ENCODE measurements at regions not wholly inside any gene's neighbourhood (a gene's known extent, or its start where the extent isn't known, plus 50 kb on each side); places are given as distances from the start of the nearest gene placed in this dataset.

DNA sequence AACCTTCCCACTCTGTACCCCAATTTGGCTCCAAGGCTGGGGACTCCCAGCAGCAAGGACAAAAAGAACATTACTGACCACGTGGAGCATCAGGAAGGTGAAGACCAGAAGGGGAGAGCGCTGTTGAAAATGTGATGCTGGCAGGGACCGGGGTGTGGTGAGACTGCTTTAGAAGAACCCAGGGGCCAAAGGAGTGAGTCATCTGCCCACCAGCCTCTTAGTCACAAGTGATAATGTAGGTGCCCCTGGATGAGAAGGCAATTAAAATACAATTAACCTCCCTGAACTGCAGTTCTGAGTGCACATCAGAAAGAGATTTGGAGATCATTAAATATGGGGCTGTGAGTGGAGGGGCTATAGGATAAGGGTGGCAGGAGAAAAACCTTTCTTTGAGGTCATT, 366.6 kb upstream of the CCL2 start:
- Histone ChIP-seq H3K9ac (ENCODE audit: insufficient read depth, low read length) (no peak overlapping the region), H4K20me1 (ENCODE audit: control insufficient read depth, extremely low read depth, insufficient read depth, low read length) (no peaks in the 10 kb centered on the region), H3K27me3 (ENCODE audit: control insufficient read depth, insufficient read depth, low read length) (no peaks in the 10 kb centered on the region), H3K36me3 (ENCODE audit: control insufficient read depth, insufficient read depth, low read length) (no peaks in the 10 kb centered on the region), H3K4me2 (ENCODE audit: extremely low read depth, insufficient read depth, low read length) (no peak overlapping the region), H3K27ac (ENCODE audit: insufficient read depth, low read length) (no peak overlapping the region), H3K4me1 (ENCODE audit: control insufficient read depth, extremely low read depth, insufficient read depth, low read length) (no peaks in the 10 kb centered on the region), H3K9me3 (ENCODE audit: control insufficient read depth, insufficient read depth, low read depth, low read length) (no peaks in the 10 kb centered on the region), H3K4me3 (replicated peaks in 1 of 4; ENCODE audit: control extremely low read depth in 1 of 4, insufficient read depth in 1 of 4, low read depth in 3 of 4, low read length in 4 of 4) (no peak overlapping the region), H3K79me2 (ENCODE audit: control insufficient read depth, insufficient read depth, low read length) (no peaks in the 10 kb centered on the region), H2AFZ (ENCODE audit: low read length) (no peak overlapping the region)
- peak in 1 of 2 donors; percentile 52 for DNase-seq (ENCODE audit: low read depth in 2 of 2)
- TF ChIP-seq EZH2 (IDR thresholded peaks at IDR 0.05; ENCODE audit: low read length, missing control alignments), result no peak
- TF ChIP-seq, protein P1, sequence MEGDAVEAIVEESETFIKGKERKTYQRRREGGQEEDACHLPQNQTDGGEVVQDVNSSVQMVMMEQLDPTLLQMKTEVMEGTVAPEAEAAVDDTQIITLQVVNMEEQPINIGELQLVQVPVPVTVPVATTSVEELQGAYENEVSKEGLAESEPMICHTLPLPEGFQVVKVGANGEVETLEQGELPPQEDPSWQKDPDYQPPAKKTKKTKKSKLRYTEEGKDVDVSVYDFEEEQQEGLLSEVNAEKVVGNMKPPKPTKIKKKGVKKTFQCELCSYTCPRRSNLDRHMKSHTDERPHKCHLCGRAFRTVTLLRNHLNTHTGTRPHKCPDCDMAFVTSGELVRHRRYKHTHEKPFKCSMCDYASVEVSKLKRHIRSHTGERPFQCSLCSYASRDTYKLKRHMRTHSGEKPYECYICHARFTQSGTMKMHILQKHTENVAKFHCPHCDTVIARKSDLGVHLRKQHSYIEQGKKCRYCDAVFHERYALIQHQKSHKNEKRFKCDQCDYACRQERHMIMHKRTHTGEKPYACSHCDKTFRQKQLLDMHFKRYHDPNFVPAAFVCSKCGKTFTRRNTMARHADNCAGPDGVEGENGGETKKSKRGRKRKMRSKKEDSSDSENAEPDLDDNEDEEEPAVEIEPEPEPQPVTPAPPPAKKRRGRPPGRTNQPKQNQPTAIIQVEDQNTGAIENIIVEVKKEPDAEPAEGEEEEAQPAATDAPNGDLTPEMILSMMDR (conservative IDR thresholded peaks at IDR 0.05 in 1 of 2, IDR thresholded peaks at IDR 0.05 in 1 of 2; ENCODE audit: low read depth in 1 of 2, low read length in 2 of 2), result no peak

DNA sequence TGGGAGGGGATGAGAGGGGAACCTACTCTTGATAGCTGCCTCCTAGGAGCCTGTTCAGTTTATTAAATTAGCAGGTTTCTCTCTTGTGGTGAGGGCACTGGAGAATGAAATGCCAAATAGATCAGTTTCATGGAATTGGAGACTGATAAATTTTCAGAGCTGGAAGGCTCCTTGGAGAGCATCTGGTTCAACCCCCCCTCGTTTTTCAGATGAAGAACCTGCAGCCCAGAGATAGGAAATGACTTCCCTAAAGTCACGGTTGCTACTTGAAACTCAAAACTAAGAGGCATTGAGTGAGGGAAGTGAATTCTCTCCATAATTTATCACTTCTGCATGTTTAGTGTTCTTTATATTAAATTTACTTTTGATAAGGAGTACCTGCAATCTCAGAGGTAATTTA, 366.0 kb upstream of the CCL2 start:
- Histone ChIP-seq H3K9me3 (ENCODE audit: control insufficient read depth, insufficient read depth, low read depth, low read length) (no peaks in the 10 kb centered on the region), H3K27me3 (ENCODE audit: control insufficient read depth, insufficient read depth, low read length) (no peaks in the 10 kb centered on the region), H3K4me2 (ENCODE audit: extremely low read depth, insufficient read depth, low read length) (no peak overlapping the region), H3K27ac (ENCODE audit: insufficient read depth, low read length) (no peak overlapping the region), H3K9ac (ENCODE audit: insufficient read depth, low read length) (no peak overlapping the region), H2AFZ (ENCODE audit: low read length) (no peak overlapping the region), H3K4me1 (ENCODE audit: control insufficient read depth, extremely low read depth, insufficient read depth, low read length) (no peaks in the 10 kb centered on the region), H3K4me3 (replicated peaks in 1 of 4; ENCODE audit: control extremely low read depth in 1 of 4, insufficient read depth in 1 of 4, low read depth in 3 of 4, low read length in 4 of 4) (no peak overlapping the region), H3K36me3 (ENCODE audit: control insufficient read depth, insufficient read depth, low read length) (no peaks in the 10 kb centered on the region), H3K79me2 (ENCODE audit: control insufficient read depth, insufficient read depth, low read length) (no peaks in the 10 kb centered on the region), H4K20me1 (ENCODE audit: control insufficient read depth, extremely low read depth, insufficient read depth, low read length) (no peaks in the 10 kb centered on the region)
- no peak for DNase-seq (ENCODE audit: low read depth in 2 of 2)
- TF ChIP-seq, protein P1 (conservative IDR thresholded peaks at IDR 0.05 in 1 of 2, IDR thresholded peaks at IDR 0.05 in 1 of 2; ENCODE audit: low read depth in 1 of 2, low read length in 2 of 2), result no peak
- no peak for TF ChIP-seq EZH2 (IDR thresholded peaks at IDR 0.05; ENCODE audit: low read length, missing control alignments)

- TF ChIP-seq, protein P1 (conservative IDR thresholded peaks at IDR 0.05 in 1 of 2, IDR thresholded peaks at IDR 0.05 in 1 of 2; ENCODE audit: low read depth in 1 of 2, low read length in 2 of 2), result no peak
- TF ChIP-seq EZH2 (IDR thresholded peaks at IDR 0.05; ENCODE audit: low read length, missing control alignments), result no peak
- Histone ChIP-seq H3K4me2 (ENCODE audit: extremely low read depth, insufficient read depth, low read length) (no peak overlapping the region), H4K20me1 (ENCODE audit: control insufficient read depth, extremely low read depth, insufficient read depth, low read length) (no peaks in the 10 kb centered on the region), H3K36me3 (ENCODE audit: control insufficient read depth, insufficient read depth, low read length) (no peaks in the 10 kb centered on the region), H3K79me2 (ENCODE audit: control insufficient read depth, insufficient read depth, low read length) (no peaks in the 10 kb centered on the region), H3K27ac (ENCODE audit: insufficient read depth, low read length) (no peak overlapping the region), H3K4me3 (replicated peaks in 1 of 4; ENCODE audit: control extremely low read depth in 1 of 4, insufficient read depth in 1 of 4, low read depth in 3 of 4, low read length in 4 of 4) (no peak overlapping the region), H3K27me3 (ENCODE audit: control insufficient read depth, insufficient read depth, low read length) (no peaks in the 10 kb centered on the region), H3K4me1 (ENCODE audit: control insufficient read depth, extremely low read depth, insufficient read depth, low read length) (no peaks in the 10 kb centered on the region), H3K9me3 (ENCODE audit: control insufficient read depth, insufficient read depth, low read depth, low read length) (no peaks in the 10 kb centered on the region), H3K9ac (ENCODE audit: insufficient read depth, low read length) (no peak overlapping the region), H2AFZ (ENCODE audit: low read length) (no peak overlapping the region)
- DNase-seq (ENCODE audit: low read depth in 2 of 2), result no peak
These were observed 365.3 kb upstream of the CCL2 start for GRCh38 chr17:33889766-33890165.

Data from fibroblast of lung (primary cell).